H9 (cell line): ENCODE measurements at regions not wholly inside any gene's neighbourhood (a gene's known extent, or its start where the extent isn't known, plus 50 kb on each side); places are given as distances from the start of the nearest gene placed in this dataset.

ENCODE experiments used
- DNase-seq: peaks from one replicate; pipeline ENCODE4 v3.0.0-alpha.2; 2017
- H2AFZ ChIP-seq: one replicate; pipeline ENCODE4 v1.6.1; 2013; ENCODE audit warnings: mild to moderate bottlenecking, low read length, control low read depth, moderate library complexity
- H2AK5ac ChIP-seq: 2 replicates; pipeline ENCODE4 v1.6.1; 2013; ENCODE audit warnings: low read length, control low read depth, mixed read lengths; ENCODE audit not compliant: insufficient read length
- H2BK120ac ChIP-seq: one replicate; pipeline ENCODE4 v1.6.1; 2013; ENCODE audit warnings: low read depth, mild to moderate bottlenecking, low read length, control low read depth, inconsistent platforms; ENCODE audit not compliant: poor library complexity, severe bottlenecking
- H2BK12ac ChIP-seq: 2 replicates; pipeline ENCODE4 v1.6.1; 2013; ENCODE audit warnings: low read length, control low read depth, mixed read lengths, low read depth; ENCODE audit not compliant: insufficient read length
- H2BK15ac ChIP-seq: 2 replicates; pipeline ENCODE4 v1.6.1; 2013; ENCODE audit warnings: low read depth, low read length, control low read depth
- H2BK20ac ChIP-seq: one replicate; pipeline ENCODE4 v1.6.1; 2013; ENCODE audit warnings: low read depth, mild to moderate bottlenecking, low read length, control low read depth, inconsistent platforms; ENCODE audit not compliant: poor library complexity, severe bottlenecking
- H2BK5ac ChIP-seq: 2 replicates; pipeline ENCODE4 v1.6.1; 2013; ENCODE audit warnings: low read length, control low read depth, mixed read lengths; ENCODE audit not compliant: insufficient read length
- H3K14ac ChIP-seq: 2 replicates; pipeline ENCODE4 v1.6.1; 2013; ENCODE audit warnings: low read length, control low read depth; ENCODE audit not compliant: insufficient read depth
- H3K18ac ChIP-seq: 2 replicates; pipeline ENCODE4 v1.6.1; 2013; ENCODE audit warnings: low read depth, mild to moderate bottlenecking, mixed read lengths, low read length, control low read depth; ENCODE audit not compliant: insufficient read length
- H3K23ac ChIP-seq: 2 replicates; pipeline ENCODE4 v1.6.1; 2013; ENCODE audit warnings: low read length, control low read depth, mixed read lengths, low read depth; ENCODE audit not compliant: insufficient read length
- H3K23me2 ChIP-seq: 2 replicates; pipeline ENCODE4 v1.6.1; 2013; ENCODE audit warnings: low read depth, mild to moderate bottlenecking, mixed read lengths, low read length, control low read depth; ENCODE audit not compliant: insufficient read length, poor library complexity, severe bottlenecking
- H3K27ac ChIP-seq: 2 replicates; pipeline ENCODE4 v1.5.1; 2013; ENCODE audit warnings: low read length, control low read depth, mixed read lengths, low read depth; ENCODE audit not compliant: insufficient read length
- H3K27me3 ChIP-seq: 2 replicates; pipeline ENCODE4 v1.6.1; 2013; ENCODE audit warnings: low read length, control low read depth, inconsistent platforms; ENCODE audit not compliant: insufficient read depth
- H3K4ac ChIP-seq: 2 replicates; pipeline ENCODE4 v1.6.1; 2013; ENCODE audit warnings: low read depth, mild to moderate bottlenecking, control low read depth, inconsistent platforms, low read length, moderate library complexity
- H3K4me1 ChIP-seq: 2 replicates; pipeline ENCODE4 v1.6.1; 2013; ENCODE audit warnings: low read length, control low read depth, inconsistent platforms; ENCODE audit not compliant: insufficient read depth
- H3K4me2 ChIP-seq: 2 replicates; pipeline ENCODE4 v1.6.1; 2013; ENCODE audit warnings: low read length, control low read depth, mixed read lengths; ENCODE audit not compliant: insufficient read length, insufficient read depth
- H3K56ac ChIP-seq: 2 replicates; pipeline ENCODE4 v1.6.1; 2013; ENCODE audit warnings: low read depth, mild to moderate bottlenecking, mixed read lengths, low read length, control low read depth; ENCODE audit not compliant: insufficient read length
- H3K79me1 ChIP-seq: 2 replicates; pipeline ENCODE4 v1.6.1; 2013; ENCODE audit warnings: low read depth, mild to moderate bottlenecking, moderate library complexity, low read length, control low read depth, inconsistent platforms; ENCODE audit not compliant: insufficient read depth, poor library complexity, severe bottlenecking
- H3K79me2 ChIP-seq: 2 replicates; pipeline ENCODE4 v1.6.1; 2013; ENCODE audit warnings: low read length, control low read depth, inconsistent platforms; ENCODE audit not compliant: insufficient read depth
- H3K9ac ChIP-seq: 2 replicates; pipeline ENCODE4 v1.6.1; 2013; ENCODE audit warnings: low read length, control low read depth, mixed read lengths; ENCODE audit not compliant: insufficient read length; ENCODE audit errors: extremely low read depth
- H3K9me3 ChIP-seq: one replicate; pipeline ENCODE4 v1.6.1; 2013; ENCODE audit warnings: low read depth, low read length, inconsistent platforms; ENCODE audit not compliant: control insufficient read depth
- H3T11ph ChIP-seq: one replicate; pipeline ENCODE4 v1.6.1; 2013; ENCODE audit warnings: mild to moderate bottlenecking, low read length, control low read depth, inconsistent platforms
- H4K20me1 ChIP-seq: one replicate; pipeline ENCODE4 v1.6.1; 2013; ENCODE audit not compliant: control insufficient read depth, insufficient read length, insufficient read depth
- H4K5ac ChIP-seq: 2 replicates; pipeline ENCODE4 v1.6.1; 2013; ENCODE audit warnings: low read depth, mild to moderate bottlenecking, mixed read lengths, low read length, control low read depth; ENCODE audit not compliant: insufficient read length
- H4K8ac ChIP-seq: replicated peaks from 2 replicates; pipeline ENCODE4 v1.6.1; 2013; ENCODE audit warnings: low read length, control low read depth, mixed read lengths, low read depth; ENCODE audit not compliant: insufficient read length
- H4K91ac ChIP-seq: 2 replicates; pipeline ENCODE4 v1.6.1; 2013; ENCODE audit warnings: low read depth, mild to moderate bottlenecking, moderate library complexity, mixed read lengths, low read length, control low read depth; ENCODE audit not compliant: insufficient read length
- H3K27ac Mint-ChIP-seq, 3 experiments: 2 replicates in 2 of 3; 3 replicates in 1 of 3; pipeline ENCODE4 v1.8.0; 2020 to 2021; ENCODE audit warnings: mixed read lengths in 3 of 3, mild to moderate bottlenecking in 1 of 3, moderate library complexity in 1 of 3
- H3K27me3 Mint-ChIP-seq: 2 replicates; pipeline ENCODE4 v1.8.0; 2021; ENCODE audit warnings: low read depth, mild to moderate bottlenecking, moderate library complexity, mixed read lengths
- H3K36me3 Mint-ChIP-seq, 3 experiments: 2 replicates in 2 of 3; 3 replicates in 1 of 3; pipeline ENCODE4 v1.8.0; 2020 to 2021; ENCODE audit warnings: low read depth in 3 of 3, mixed read lengths in 3 of 3; ENCODE audit not compliant: insufficient read depth in 1 of 3
- H3K4me1 Mint-ChIP-seq, 2 experiments: 2 replicates each; pipeline ENCODE4 v1.8.0; 2020; ENCODE audit warnings: mixed read lengths in 2 of 2
- H3K4me3 Mint-ChIP-seq, 2 experiments: 2 replicates in 1 of 2; 3 replicates in 1 of 2; pipeline ENCODE4 v1.8.0; 2020 to 2021; ENCODE audit warnings: mild to moderate bottlenecking in 2 of 2, mixed read lengths in 2 of 2, moderate library complexity in 1 of 2
- H3K9me3 Mint-ChIP-seq, 2 experiments: 2 replicates in 1 of 2; 3 replicates in 1 of 2; pipeline ENCODE4 v1.8.0; 2020; ENCODE audit warnings: mild to moderate bottlenecking in 2 of 2, mixed read lengths in 2 of 2, moderate library complexity in 1 of 2
- WGBS: extraction: QIAGEN DNeasy Blood & Tissue Kit; methylation state at CpG from one replicate; pipeline ENCODE4 v1.1.7; 2013; ENCODE audit warnings: missing lambda C conversion rate, low lambda C conversion rate, mixed read lengths; ENCODE audit not compliant: insufficient read length; ENCODE audit errors: extremely low coverage; 5-methylcytosine and 5-hydroxymethylcytosine counted together
- TF ChIP-seq, protein P1 (sequence below): fragments of 200-600 bp; sonication (generic); conservative IDR thresholded peaks from 3 replicates; pipeline ENCODE4 v1.8.0; 2021; ENCODE audit warnings: antibody characterized with exemption, mild to moderate bottlenecking

- H3K27ac ChIP-seq, result no peak overlapping the region
- no peak overlapping the region for H3K18ac ChIP-seq
- H3T11ph ChIP-seq, result no peak overlapping the region
- no peaks in the 10 kb centered on the region for H3K27me3 Mint-ChIP-seq
- H3K4ac ChIP-seq, result no peak overlapping the region
- H3K79me2 ChIP-seq, result no peaks in the 10 kb centered on the region
- H3K4me1 ChIP-seq, result no peaks in the 10 kb centered on the region
- no peak overlapping the region for H2AK5ac ChIP-seq
- DNase-seq, result no peak
- H3K36me3 Mint-ChIP-seq, result peaks cover 0 to 2% (median 0%) of the 10 kb centered on the region in 3 experiments; a peak in 2 of 7 replicates
- H3K79me1 ChIP-seq, result no peaks in the 10 kb centered on the region
- no peaks in the 10 kb centered on the region for H3K4me1 Mint-ChIP-seq
- no peak overlapping the region for H4K91ac ChIP-seq
- whole genome bisulfite sequencing, result no CpG with 5 or more reads among the region's 3 CpGs
- no peak overlapping the region for H2BK15ac ChIP-seq
- no peak overlapping the region for H3K56ac ChIP-seq
- no peak overlapping the region for H2AFZ ChIP-seq
- H3K14ac ChIP-seq, result no peak overlapping the region
- no peak overlapping the region for H3K4me3 Mint-ChIP-seq
- no peak overlapping the region for H4K5ac ChIP-seq
- no peaks in the 10 kb centered on the region for H3K9me3 ChIP-seq
- TF ChIP-seq, protein P1, sequence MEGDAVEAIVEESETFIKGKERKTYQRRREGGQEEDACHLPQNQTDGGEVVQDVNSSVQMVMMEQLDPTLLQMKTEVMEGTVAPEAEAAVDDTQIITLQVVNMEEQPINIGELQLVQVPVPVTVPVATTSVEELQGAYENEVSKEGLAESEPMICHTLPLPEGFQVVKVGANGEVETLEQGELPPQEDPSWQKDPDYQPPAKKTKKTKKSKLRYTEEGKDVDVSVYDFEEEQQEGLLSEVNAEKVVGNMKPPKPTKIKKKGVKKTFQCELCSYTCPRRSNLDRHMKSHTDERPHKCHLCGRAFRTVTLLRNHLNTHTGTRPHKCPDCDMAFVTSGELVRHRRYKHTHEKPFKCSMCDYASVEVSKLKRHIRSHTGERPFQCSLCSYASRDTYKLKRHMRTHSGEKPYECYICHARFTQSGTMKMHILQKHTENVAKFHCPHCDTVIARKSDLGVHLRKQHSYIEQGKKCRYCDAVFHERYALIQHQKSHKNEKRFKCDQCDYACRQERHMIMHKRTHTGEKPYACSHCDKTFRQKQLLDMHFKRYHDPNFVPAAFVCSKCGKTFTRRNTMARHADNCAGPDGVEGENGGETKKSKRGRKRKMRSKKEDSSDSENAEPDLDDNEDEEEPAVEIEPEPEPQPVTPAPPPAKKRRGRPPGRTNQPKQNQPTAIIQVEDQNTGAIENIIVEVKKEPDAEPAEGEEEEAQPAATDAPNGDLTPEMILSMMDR, result no peak
- H3K23ac ChIP-seq, result no peak overlapping the region
- H2BK5ac ChIP-seq, result no peak overlapping the region
- no peak overlapping the region for H2BK120ac ChIP-seq
- no peak overlapping the region for H2BK20ac ChIP-seq
- no peak overlapping the region for H4K8ac ChIP-seq
- no peaks in the 10 kb centered on the region for H3K23me2 ChIP-seq
- no peak overlapping the region for H3K4me2 ChIP-seq
- H3K27me3 ChIP-seq, result no peaks in the 10 kb centered on the region
- H3K9ac ChIP-seq, result no peak overlapping the region
- peaks cover 6 to 14% of the 10 kb centered on the region in 2 experiments; a peak in 4 of 5 replicates for H3K9me3 Mint-ChIP-seq
- no peak overlapping the region for H2BK12ac ChIP-seq
- no peak overlapping the region for H3K27ac Mint-ChIP-seq
- no peaks in the 10 kb centered on the region for H4K20me1 ChIP-seq
Measured at GRCh38 chr2:39975476-39976020, 196.5 kb upstream of the THUMPD2 start.
